ENCODE measurements at regions not wholly inside any gene's neighbourhood (a gene's known extent, or its start where the extent isn't known, plus 50 kb on each side); places are given as distances from the start of the nearest gene placed in this dataset.

GRCh38 chr3:30343861-30344260 is 262.5 kb upstream of the TGFBR2 start:
- Histone ChIP-seq H3K27me3 (ENCODE audit: control insufficient read depth, insufficient read depth, low read length) (no peaks in the 10 kb centered on the region), H3K36me3 (ENCODE audit: control insufficient read depth, insufficient read depth, low read length) (no peaks in the 10 kb centered on the region), H3K4me3 (ENCODE audit: low read depth, low read length) (no peak overlapping the region)
- TF ChIP-seq CTCF (IDR thresholded peaks at IDR 0.05; ENCODE audit: insufficient read depth, low read length, poor library complexity, severe bottlenecking): no peak
- DNase-seq (ENCODE audit: low read depth): no peak

GRCh38 chr3:30344288-30344687 is 262.1 kb upstream of the TGFBR2 start:
- no peak for TF ChIP-seq CTCF (IDR thresholded peaks at IDR 0.05; ENCODE audit: insufficient read depth, low read length, poor library complexity, severe bottlenecking)
- no peaks in the 10 kb centered on the region for H3K36me3 ChIP-seq (ENCODE audit: control insufficient read depth, insufficient read depth, low read length)
- no peak for DNase-seq (ENCODE audit: low read depth)
- no peak overlapping the region for H3K4me3 ChIP-seq (ENCODE audit: low read depth, low read length)
- no peaks in the 10 kb centered on the region for H3K27me3 ChIP-seq (ENCODE audit: control insufficient read depth, insufficient read depth, low read length)

GRCh38 chr3:30346933-30347320 is 259.5 kb upstream of the TGFBR2 start:
- no peak for TF ChIP-seq CTCF (IDR thresholded peaks at IDR 0.05; ENCODE audit: insufficient read depth, low read length, poor library complexity, severe bottlenecking)
- no peak for DNase-seq (ENCODE audit: low read depth)
- no peak overlapping the region for H3K4me3 ChIP-seq (ENCODE audit: low read depth, low read length)
- no peaks in the 10 kb centered on the region for H3K36me3 ChIP-seq (ENCODE audit: control insufficient read depth, insufficient read depth, low read length)
- no peaks in the 10 kb centered on the region for H3K27me3 ChIP-seq (ENCODE audit: control insufficient read depth, insufficient read depth, low read length)

GRCh38 chr3:30347679-30348216 is 258.7 kb upstream of the TGFBR2 start:
- DNase-seq (ENCODE audit: low read depth): peak; percentile 67
- no peak overlapping the region for H3K4me3 ChIP-seq (ENCODE audit: low read depth, low read length)
- no peaks in the 10 kb centered on the region for H3K27me3 ChIP-seq (ENCODE audit: control insufficient read depth, insufficient read depth, low read length)
- TF ChIP-seq CTCF (IDR thresholded peaks at IDR 0.05; ENCODE audit: insufficient read depth, low read length, poor library complexity, severe bottlenecking): no peak
- H3K36me3 ChIP-seq (ENCODE audit: control insufficient read depth, insufficient read depth, low read length): no peaks in the 10 kb centered on the region

GRCh38 chr3:30349507-30349906 is 256.9 kb upstream of the TGFBR2 start:
- no peak for TF ChIP-seq CTCF (IDR thresholded peaks at IDR 0.05; ENCODE audit: insufficient read depth, low read length, poor library complexity, severe bottlenecking)
- H3K4me3 ChIP-seq (ENCODE audit: low read depth, low read length): no peak overlapping the region
- H3K36me3 ChIP-seq (ENCODE audit: control insufficient read depth, insufficient read depth, low read length): no peaks in the 10 kb centered on the region
- no peak for DNase-seq (ENCODE audit: low read depth)
- no peaks in the 10 kb centered on the region for H3K27me3 ChIP-seq (ENCODE audit: control insufficient read depth, insufficient read depth, low read length)

- no peaks in the 10 kb centered on the region for H3K36me3 ChIP-seq (ENCODE audit: control insufficient read depth, insufficient read depth, low read length)
- no peak overlapping the region for H3K4me3 ChIP-seq (ENCODE audit: low read depth, low read length)
- DNase-seq (ENCODE audit: low read depth): no peak
- no peaks in the 10 kb centered on the region for H3K27me3 ChIP-seq (ENCODE audit: control insufficient read depth, insufficient read depth, low read length)
- no peak for TF ChIP-seq CTCF (IDR thresholded peaks at IDR 0.05; ENCODE audit: insufficient read depth, low read length, poor library complexity, severe bottlenecking)
Observed at GRCh38 chr3:30350011-30350410, 256.4 kb upstream of the TGFBR2 start.
